H9 (cell line): ENCODE measurements at regions not wholly inside any gene's neighbourhood (a gene's known extent, or its start where the extent isn't known, plus 50 kb on each side); places are given as distances from the start of the nearest gene placed in this dataset.

Source experiments
- DNase-seq: peaks from one replicate; pipeline ENCODE4 v3.0.0-alpha.2; 2017
- H2AFZ ChIP-seq: one replicate; pipeline ENCODE4 v1.6.1; 2013; ENCODE audit warnings: mild to moderate bottlenecking, low read length, control low read depth, moderate library complexity
- H2AK5ac ChIP-seq: 2 replicates; pipeline ENCODE4 v1.6.1; 2013; ENCODE audit warnings: low read length, control low read depth, mixed read lengths; ENCODE audit not compliant: insufficient read length
- H2BK120ac ChIP-seq: one replicate; pipeline ENCODE4 v1.6.1; 2013; ENCODE audit warnings: low read depth, mild to moderate bottlenecking, low read length, control low read depth, inconsistent platforms; ENCODE audit not compliant: poor library complexity, severe bottlenecking
- H2BK12ac ChIP-seq: 2 replicates; pipeline ENCODE4 v1.6.1; 2013; ENCODE audit warnings: low read length, control low read depth, mixed read lengths, low read depth; ENCODE audit not compliant: insufficient read length
- H2BK15ac ChIP-seq: 2 replicates; pipeline ENCODE4 v1.6.1; 2013; ENCODE audit warnings: low read depth, low read length, control low read depth
- H2BK20ac ChIP-seq: one replicate; pipeline ENCODE4 v1.6.1; 2013; ENCODE audit warnings: low read depth, mild to moderate bottlenecking, low read length, control low read depth, inconsistent platforms; ENCODE audit not compliant: poor library complexity, severe bottlenecking
- H2BK5ac ChIP-seq: 2 replicates; pipeline ENCODE4 v1.6.1; 2013; ENCODE audit warnings: low read length, control low read depth, mixed read lengths; ENCODE audit not compliant: insufficient read length
- H3K14ac ChIP-seq: 2 replicates; pipeline ENCODE4 v1.6.1; 2013; ENCODE audit warnings: low read length, control low read depth; ENCODE audit not compliant: insufficient read depth
- H3K18ac ChIP-seq: 2 replicates; pipeline ENCODE4 v1.6.1; 2013; ENCODE audit warnings: low read depth, mild to moderate bottlenecking, mixed read lengths, low read length, control low read depth; ENCODE audit not compliant: insufficient read length
- H3K23ac ChIP-seq: 2 replicates; pipeline ENCODE4 v1.6.1; 2013; ENCODE audit warnings: low read length, control low read depth, mixed read lengths, low read depth; ENCODE audit not compliant: insufficient read length
- H3K23me2 ChIP-seq: 2 replicates; pipeline ENCODE4 v1.6.1; 2013; ENCODE audit warnings: low read depth, mild to moderate bottlenecking, mixed read lengths, low read length, control low read depth; ENCODE audit not compliant: insufficient read length, poor library complexity, severe bottlenecking
- H3K27ac ChIP-seq: 2 replicates; pipeline ENCODE4 v1.5.1; 2013; ENCODE audit warnings: low read length, control low read depth, mixed read lengths, low read depth; ENCODE audit not compliant: insufficient read length
- H3K27me3 ChIP-seq: 2 replicates; pipeline ENCODE4 v1.6.1; 2013; ENCODE audit warnings: low read length, control low read depth, inconsistent platforms; ENCODE audit not compliant: insufficient read depth
- H3K4ac ChIP-seq: 2 replicates; pipeline ENCODE4 v1.6.1; 2013; ENCODE audit warnings: low read depth, mild to moderate bottlenecking, control low read depth, inconsistent platforms, low read length, moderate library complexity
- H3K4me1 ChIP-seq: 2 replicates; pipeline ENCODE4 v1.6.1; 2013; ENCODE audit warnings: low read length, control low read depth, inconsistent platforms; ENCODE audit not compliant: insufficient read depth
- H3K4me2 ChIP-seq: 2 replicates; pipeline ENCODE4 v1.6.1; 2013; ENCODE audit warnings: low read length, control low read depth, mixed read lengths; ENCODE audit not compliant: insufficient read length, insufficient read depth
- H3K56ac ChIP-seq: 2 replicates; pipeline ENCODE4 v1.6.1; 2013; ENCODE audit warnings: low read depth, mild to moderate bottlenecking, mixed read lengths, low read length, control low read depth; ENCODE audit not compliant: insufficient read length
- H3K79me1 ChIP-seq: 2 replicates; pipeline ENCODE4 v1.6.1; 2013; ENCODE audit warnings: low read depth, mild to moderate bottlenecking, moderate library complexity, low read length, control low read depth, inconsistent platforms; ENCODE audit not compliant: insufficient read depth, poor library complexity, severe bottlenecking
- H3K79me2 ChIP-seq: 2 replicates; pipeline ENCODE4 v1.6.1; 2013; ENCODE audit warnings: low read length, control low read depth, inconsistent platforms; ENCODE audit not compliant: insufficient read depth
- H3K9ac ChIP-seq: 2 replicates; pipeline ENCODE4 v1.6.1; 2013; ENCODE audit warnings: low read length, control low read depth, mixed read lengths; ENCODE audit not compliant: insufficient read length; ENCODE audit errors: extremely low read depth
- H3K9me3 ChIP-seq: one replicate; pipeline ENCODE4 v1.6.1; 2013; ENCODE audit warnings: low read depth, low read length, inconsistent platforms; ENCODE audit not compliant: control insufficient read depth
- H3T11ph ChIP-seq: one replicate; pipeline ENCODE4 v1.6.1; 2013; ENCODE audit warnings: mild to moderate bottlenecking, low read length, control low read depth, inconsistent platforms
- H4K20me1 ChIP-seq: one replicate; pipeline ENCODE4 v1.6.1; 2013; ENCODE audit not compliant: control insufficient read depth, insufficient read length, insufficient read depth
- H4K5ac ChIP-seq: 2 replicates; pipeline ENCODE4 v1.6.1; 2013; ENCODE audit warnings: low read depth, mild to moderate bottlenecking, mixed read lengths, low read length, control low read depth; ENCODE audit not compliant: insufficient read length
- H4K8ac ChIP-seq: replicated peaks from 2 replicates; pipeline ENCODE4 v1.6.1; 2013; ENCODE audit warnings: low read length, control low read depth, mixed read lengths, low read depth; ENCODE audit not compliant: insufficient read length
- H4K91ac ChIP-seq: 2 replicates; pipeline ENCODE4 v1.6.1; 2013; ENCODE audit warnings: low read depth, mild to moderate bottlenecking, moderate library complexity, mixed read lengths, low read length, control low read depth; ENCODE audit not compliant: insufficient read length
- H3K27ac Mint-ChIP-seq, 3 experiments: 2 replicates in 2 of 3; 3 replicates in 1 of 3; pipeline ENCODE4 v1.8.0; 2020 to 2021; ENCODE audit warnings: mixed read lengths in 3 of 3, mild to moderate bottlenecking in 1 of 3, moderate library complexity in 1 of 3
- H3K27me3 Mint-ChIP-seq: 2 replicates; pipeline ENCODE4 v1.8.0; 2021; ENCODE audit warnings: low read depth, mild to moderate bottlenecking, moderate library complexity, mixed read lengths
- H3K36me3 Mint-ChIP-seq, 3 experiments: 2 replicates in 2 of 3; 3 replicates in 1 of 3; pipeline ENCODE4 v1.8.0; 2020 to 2021; ENCODE audit warnings: low read depth in 3 of 3, mixed read lengths in 3 of 3; ENCODE audit not compliant: insufficient read depth in 1 of 3
- H3K4me1 Mint-ChIP-seq, 2 experiments: 2 replicates each; pipeline ENCODE4 v1.8.0; 2020; ENCODE audit warnings: mixed read lengths in 2 of 2
- H3K4me3 Mint-ChIP-seq, 2 experiments: 2 replicates in 1 of 2; 3 replicates in 1 of 2; pipeline ENCODE4 v1.8.0; 2020 to 2021; ENCODE audit warnings: mild to moderate bottlenecking in 2 of 2, mixed read lengths in 2 of 2, moderate library complexity in 1 of 2
- H3K9me3 Mint-ChIP-seq, 2 experiments: 2 replicates in 1 of 2; 3 replicates in 1 of 2; pipeline ENCODE4 v1.8.0; 2020; ENCODE audit warnings: mild to moderate bottlenecking in 2 of 2, mixed read lengths in 2 of 2, moderate library complexity in 1 of 2
- CTCF ChIP-seq: fragments of 200-600 bp; sonication (generic); conservative IDR thresholded peaks from 3 replicates; pipeline ENCODE4 v1.8.0; 2021; ENCODE audit warnings: antibody characterized with exemption, mild to moderate bottlenecking
- WGBS: extraction: QIAGEN DNeasy Blood & Tissue Kit; methylation state at CpG from one replicate; pipeline ENCODE4 v1.1.7; 2013; ENCODE audit warnings: missing lambda C conversion rate, low lambda C conversion rate, mixed read lengths; ENCODE audit not compliant: insufficient read length; ENCODE audit errors: extremely low coverage; 5-methylcytosine and 5-hydroxymethylcytosine counted together

- Histone ChIP-seq H2BK120ac (no peak overlapping the region), H3K23ac (no peak overlapping the region), H2BK20ac (no peak overlapping the region), H4K91ac (no peak overlapping the region), H3K56ac (no peak overlapping the region), H3K27me3 (no peaks in the 10 kb centered on the region), H3K9me3 (no peaks in the 10 kb centered on the region), H3K79me2 (no peaks in the 10 kb centered on the region), H4K20me1 (no peaks in the 10 kb centered on the region), H3K23me2 (no peaks in the 10 kb centered on the region), H3K4me1 (no peaks in the 10 kb centered on the region), H3K4ac (no peak overlapping the region), H3K9ac (no peak overlapping the region), H3K18ac (no peak overlapping the region), H2BK12ac (no peak overlapping the region), H3K79me1 (no peaks in the 10 kb centered on the region), H3K27ac (no peak overlapping the region), H2AK5ac (no peak overlapping the region), H4K5ac (no peak overlapping the region), H3T11ph (no peak overlapping the region), H2AFZ (no peak overlapping the region), H2BK5ac (no peak overlapping the region), H3K14ac (no peak overlapping the region), H4K8ac (no peak overlapping the region), H2BK15ac (no peak overlapping the region), H3K4me2 (no peak overlapping the region)
- no peaks in the 10 kb centered on the region for H3K4me1 Mint-ChIP-seq
- no peaks in the 10 kb centered on the region for H3K27me3 Mint-ChIP-seq
- no peaks in the 10 kb centered on the region for H3K36me3 Mint-ChIP-seq
- WGBS: no CpG with 5 or more reads among the region's 3 CpGs
- no peak overlapping the region for H3K4me3 Mint-ChIP-seq
- no peaks in the 10 kb centered on the region for H3K9me3 Mint-ChIP-seq
- H3K27ac Mint-ChIP-seq: no peak overlapping the region
- no peak for TF ChIP-seq CTCF
- no peak for DNase-seq
Observed at GRCh38 chr2:215507836-215508235, 72.0 kb upstream of the FN1 start.
